GM12872 (cell line): ENCODE measurements at regions not wholly inside any gene's neighbourhood (a gene's known extent, or its start where the extent isn't known, plus 50 kb on each side); places are given as distances from the start of the nearest gene placed in this dataset.

Experiments used
- TF ChIP-seq, protein P1 (sequence below): IDR thresholded peaks from 3 replicates; pipeline ENCODE4 v1.5.1; 2011; ENCODE audit warnings: low read depth, mild to moderate bottlenecking, low read length, moderate library complexity; ENCODE audit not compliant: insufficient read depth

DNA sequence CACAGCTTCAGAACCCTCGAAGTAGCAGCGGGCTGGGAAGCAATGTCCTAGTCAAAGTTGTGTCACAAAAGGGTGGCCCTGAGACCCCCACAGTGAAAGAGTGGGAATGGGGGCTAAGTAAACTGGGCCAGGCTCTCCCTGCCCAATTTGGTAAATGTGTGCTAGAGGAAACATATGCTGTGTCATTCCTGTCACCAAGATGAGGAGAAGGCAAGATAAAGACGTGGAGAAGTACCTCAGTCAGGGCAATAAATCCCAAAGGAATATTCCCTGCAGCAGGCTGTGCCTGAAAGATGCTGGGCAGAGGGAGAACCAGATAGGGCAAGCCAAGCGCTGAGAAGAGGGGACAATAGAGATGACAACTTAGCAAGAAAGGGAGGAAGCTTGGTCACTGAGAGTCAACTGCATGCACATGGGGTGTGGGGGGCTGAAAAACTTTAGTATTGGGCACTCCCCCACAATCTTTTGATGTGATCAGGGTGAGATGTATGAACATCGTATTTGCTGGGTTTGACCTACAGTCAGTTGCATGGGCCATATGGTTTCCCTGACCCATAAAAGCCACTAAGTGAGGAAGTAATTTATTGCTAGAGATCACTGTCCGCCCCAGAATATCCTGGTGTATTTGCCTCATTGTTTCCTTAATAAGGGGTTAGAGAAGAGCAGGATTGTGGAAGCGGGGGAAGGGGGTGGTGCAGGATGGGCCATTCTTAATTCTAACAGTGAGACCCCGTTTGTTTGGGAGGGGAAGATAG is 49.9 kb upstream of the CXCR4 start:
- TF ChIP-seq, protein P1, sequence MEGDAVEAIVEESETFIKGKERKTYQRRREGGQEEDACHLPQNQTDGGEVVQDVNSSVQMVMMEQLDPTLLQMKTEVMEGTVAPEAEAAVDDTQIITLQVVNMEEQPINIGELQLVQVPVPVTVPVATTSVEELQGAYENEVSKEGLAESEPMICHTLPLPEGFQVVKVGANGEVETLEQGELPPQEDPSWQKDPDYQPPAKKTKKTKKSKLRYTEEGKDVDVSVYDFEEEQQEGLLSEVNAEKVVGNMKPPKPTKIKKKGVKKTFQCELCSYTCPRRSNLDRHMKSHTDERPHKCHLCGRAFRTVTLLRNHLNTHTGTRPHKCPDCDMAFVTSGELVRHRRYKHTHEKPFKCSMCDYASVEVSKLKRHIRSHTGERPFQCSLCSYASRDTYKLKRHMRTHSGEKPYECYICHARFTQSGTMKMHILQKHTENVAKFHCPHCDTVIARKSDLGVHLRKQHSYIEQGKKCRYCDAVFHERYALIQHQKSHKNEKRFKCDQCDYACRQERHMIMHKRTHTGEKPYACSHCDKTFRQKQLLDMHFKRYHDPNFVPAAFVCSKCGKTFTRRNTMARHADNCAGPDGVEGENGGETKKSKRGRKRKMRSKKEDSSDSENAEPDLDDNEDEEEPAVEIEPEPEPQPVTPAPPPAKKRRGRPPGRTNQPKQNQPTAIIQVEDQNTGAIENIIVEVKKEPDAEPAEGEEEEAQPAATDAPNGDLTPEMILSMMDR: no peak
